A549 (cell line): ENCODE measurements at regions not wholly inside any gene's neighbourhood (a gene's known extent, or its start where the extent isn't known, plus 50 kb on each side); places are given as distances from the start of the nearest gene placed in this dataset.

Source experiments
- ATAC-seq, 2 experiments: fragments of 200-7000 bp in 1 of 2; fragments of >200 bp in 1 of 2; cut with Nextera tagmentation in 1 of 2; cut with Tn5 transposase in 1 of 2; 3 replicates each; pipeline versions ENCODE4 v1.8.0 to v1.9.1; 2018 to 2020; ENCODE audit warnings: mild to moderate bottlenecking in 1 of 2, moderate library complexity in 1 of 2
- CTCF ChIA-PET: fragments of 300-600 bp; sonication (Branson Sonifier 250); formaldehyde crosslinking; extraction: SDS; loops from one replicate; lab custom pipeline; 2021; ENCODE audit warnings: antibody characterized with exemption, inconsistent platforms; lab: Yijun Ruan, JAX
- POLR2A ChIA-PET: fragments of 350-600 bp; formaldehyde crosslinking; extraction: SDS; loops from one replicate; lab custom pipeline; 2021; ENCODE audit warnings: antibody characterized with exemption, inconsistent platforms; lab: Yijun Ruan, JAX
- DNase-seq, 2 experiments: peaks; one replicate each; pipeline versions ENCODE4 v3.0.0 to v3.0.0-alpha.2; 2011 to 2016; ENCODE audit warnings: low read depth in 1 of 2, low spot score in 1 of 2
- FAIRE-seq: peaks from 2 replicates; lab custom pipeline; 2011; peaks lifted over from hg19 to GRCh38; lab: Jason Lieb, UNC
- H3K27ac ChIP-seq, 2 experiments: fragments of >200 bp; sonication (Bioruptor Twin); formaldehyde crosslinking; 3 replicates each; pipeline ENCODE4 v1.5.1; 2016 to 2017
- H3K4me1 ChIP-seq: fragments of >200 bp; sonication (Bioruptor Twin); formaldehyde crosslinking; 3 replicates; pipeline ENCODE4 v1.6.1; 2016
- H3K4me2 ChIP-seq: fragments of >200 bp; sonication (Bioruptor Twin); formaldehyde crosslinking; 3 replicates; pipeline ENCODE4 v1.6.1; 2016
- H3K4me3 ChIP-seq: fragments of >200 bp; sonication (Bioruptor Twin); formaldehyde crosslinking; 3 replicates; pipeline ENCODE4 v1.5.1; 2016
- H3K9me3 ChIP-seq: fragments of >200 bp; sonication (Bioruptor Twin); formaldehyde crosslinking; 3 replicates; pipeline ENCODE4 v1.6.1; 2016
- ATOH8 ChIP-seq: fragments of 250-450 bp; sonication (Bioruptor Pico); IDR thresholded peaks from 2 replicates; pipeline ENCODE4 v1.5.0; 2020; ENCODE audit warnings: low read depth, mild to moderate bottlenecking, moderate library complexity
- CBX2 ChIP-seq: fragments of 200-600 bp; sonication (generic); IDR thresholded peaks from 2 replicates; pipeline ENCODE4 v1.6.1; 2016; ENCODE audit warnings: low read depth, mild to moderate bottlenecking, borderline replicate concordance
- CBX8 ChIP-seq: fragments of 200-600 bp; sonication (generic); IDR thresholded peaks from 2 replicates; pipeline ENCODE4 v1.6.1; 2016
- CHD4 ChIP-seq: fragments of 200-600 bp; sonication (generic); IDR thresholded peaks from 2 replicates; pipeline ENCODE4 v1.6.1; 2016; ENCODE audit warnings: antibody characterized with exemption, mild to moderate bottlenecking, borderline replicate concordance
- CTCF ChIP-seq: fragments of >200 bp; sonication (Bioruptor Twin); formaldehyde crosslinking; IDR thresholded peaks from 3 replicates; pipeline ENCODE4 v1.5.1; 2016
- E2F6 ChIP-seq: IDR thresholded peaks from 2 replicates; pipeline ENCODE4 v1.6.1; 2012; ENCODE audit warnings: low read depth, borderline replicate concordance
- EHMT2 ChIP-seq: fragments of 200-600 bp; sonication (generic); IDR thresholded peaks from 2 replicates; pipeline ENCODE4 v1.6.1; 2016; ENCODE audit warnings: antibody characterized with exemption, low read depth, mild to moderate bottlenecking, moderate library complexity
- ELK1 ChIP-seq: fragments of 150-350 bp; IDR thresholded peaks from 2 replicates; pipeline ENCODE4 v1.6.1; 2014; ENCODE audit warnings: low read depth, mild to moderate bottlenecking, low read length
- ESRRA ChIP-seq: fragments of 150-350 bp; IDR thresholded peaks from 2 replicates; pipeline ENCODE4 v1.6.1; 2014; ENCODE audit warnings: mild to moderate bottlenecking, low read length, borderline replicate concordance
- GATA3 ChIP-seq: IDR thresholded peaks from 2 replicates; pipeline ENCODE4 v1.6.1; 2012; ENCODE audit warnings: borderline replicate concordance
- HDAC2 ChIP-seq: fragments of 200-600 bp; sonication (generic); IDR thresholded peaks from 2 replicates; pipeline ENCODE4 v1.6.1; 2016
- HOXA7 ChIP-seq: fragments of 250-450 bp; sonication (Bioruptor Pico); IDR thresholded peaks from 2 replicates; pipeline ENCODE4 v1.5.0; 2020; ENCODE audit warnings: mild to moderate bottlenecking, moderate library complexity
- HOXB5 ChIP-seq: fragments of 250-450 bp; sonication (Bioruptor Pico); IDR thresholded peaks from 2 replicates; pipeline ENCODE4 v1.5.0; 2020; ENCODE audit warnings: mild to moderate bottlenecking, moderate library complexity
- JUNB ChIP-seq: fragments of >200 bp; sonication (Bioruptor Twin); formaldehyde crosslinking; IDR thresholded peaks from 2 replicates; pipeline ENCODE4 v1.6.1; 2016
- KDM5A ChIP-seq: fragments of 200-600 bp; sonication (generic); IDR thresholded peaks from 2 replicates; pipeline ENCODE4 v1.6.1; 2016; ENCODE audit warnings: antibody characterized with exemption, mild to moderate bottlenecking
- MAFK ChIP-seq: fragments of 450-650 bp; IDR thresholded peaks from 2 replicates; pipeline ENCODE4 v1.6.1; 2014; ENCODE audit not compliant: partially characterized antibody
- MAX ChIP-seq: IDR thresholded peaks from 2 replicates; pipeline ENCODE4 v1.6.1; 2012
- MAZ ChIP-seq: fragments of 150-350 bp; IDR thresholded peaks from 2 replicates; pipeline ENCODE4 v1.6.1; 2014; ENCODE audit warnings: antibody characterized with exemption, low read depth, low read length, borderline replicate concordance
- POLR2AphosphoS2 ChIP-seq: conservative IDR thresholded peaks from 2 replicates; pipeline ENCODE4 v1.6.1; 2012; ENCODE audit warnings: low read length, improper control_type of control experiment, inconsistent platforms
- RFX5 ChIP-seq: fragments of 450-650 bp; IDR thresholded peaks from 2 replicates; pipeline ENCODE4 v1.7.1; 2014; ENCODE audit warnings: antibody characterized with exemption, mild to moderate bottlenecking, moderate library complexity
- RNF2 ChIP-seq: fragments of 200-600 bp; sonication (generic); IDR thresholded peaks from 2 replicates; pipeline ENCODE4 v1.6.1; 2016; ENCODE audit warnings: low read depth, mild to moderate bottlenecking, antibody characterized with exemption, moderate library complexity, borderline replicate concordance
- SREBF2 ChIP-seq: fragments of 450-650 bp; IDR thresholded peaks from 2 replicates; pipeline ENCODE4 v1.6.1; 2014; ENCODE audit warnings: mild to moderate bottlenecking, moderate library complexity
- TFCP2L1 ChIP-seq: fragments of 250-450 bp; sonication (Bioruptor Pico); IDR thresholded peaks from 2 replicates; pipeline ENCODE4 v1.5.0; 2021; ENCODE audit warnings: mild to moderate bottlenecking
- ZC3H11A ChIP-seq: fragments of 450-650 bp; IDR thresholded peaks from 2 replicates; pipeline ENCODE4 v1.6.1; 2014; ENCODE audit warnings: antibody characterized with exemption, mild to moderate bottlenecking
- ZFP36 ChIP-seq: fragments of 450-650 bp; IDR thresholded peaks from 2 replicates; pipeline ENCODE4 v1.6.1; 2014; ENCODE audit warnings: borderline replicate concordance; ENCODE audit not compliant: partially characterized antibody
- ZNF302 ChIP-seq: fragments of 250-450 bp; sonication (Bioruptor Pico); IDR thresholded peaks from 2 replicates; pipeline ENCODE4 v1.9.0; 2021; ENCODE audit warnings: inconsistent platforms, mild to moderate bottlenecking, moderate library complexity
- ZSCAN20 ChIP-seq: fragments of 250-450 bp; sonication (Bioruptor Pico); IDR thresholded peaks from 2 replicates; pipeline ENCODE4 v1.8.0; 2022; ENCODE audit warnings: mild to moderate bottlenecking, moderate library complexity
- WGBS: methylation state at CpG from one replicate; pipeline ENCODE4 v1.1.6; 2017; ENCODE audit errors: missing lambda C conversion rate; 5-methylcytosine and 5-hydroxymethylcytosine counted together

GRCh38 chr15:95208071-95208470 is 976.7 kb downstream of the MCTP2 start:
- H3K27ac ChIP-seq = no peak overlapping the region
- DNase-seq (no peak), FAIRE-seq (no peak), ATAC-seq (no peak)
- TF ChIP-seq CTCF = no peak
- no peak for TF ChIP-seq CBX2
- no peak for TF ChIP-seq HOXA7 (CRISPR knock-in tag)
- no peak for TF ChIP-seq CBX8
- no peak for TF ChIP-seq ESRRA
- no peak for TF ChIP-seq MAFK
- TF ChIP-seq TFCP2L1 (CRISPR knock-in tag) = no peak
- TF ChIP-seq EHMT2 = no peak
- no peak for TF ChIP-seq ATOH8
- TF ChIP-seq ZC3H11A = no peak
- no peak for TF ChIP-seq GATA3
- no peak for TF ChIP-seq ZNF302 (CRISPR knock-in tag)
- no peak for TF ChIP-seq RNF2
- no peak for TF ChIP-seq RFX5
- no peak for TF ChIP-seq MAZ
- no peak for TF ChIP-seq HOXB5 (CRISPR knock-in tag)
- no peak overlapping the region for H3K4me2 ChIP-seq
- no peaks in the 10 kb centered on the region for H3K9me3 ChIP-seq
- POLR2A ChIA-PET = no interaction called here
- 2% methylated on average over 4 of the region's 4 CpGs for WGBS
- CTCF ChIA-PET = interaction anchor here (1.5 kb wide), 1 partner anchor 8 kb away, joined by 4 read pairs; no protein-coding TSS in a partner anchor
- no peaks in the 10 kb centered on the region for H3K4me1 ChIP-seq
- H3K4me3 ChIP-seq = no peak overlapping the region

- POLR2A ChIA-PET = no interaction called here
- Histone ChIP-seq H3K4me3 (no peak overlapping the region), H3K27ac (no peak overlapping the region), H3K9me3 (no peaks in the 10 kb centered on the region), H3K4me1 (no peaks in the 10 kb centered on the region), H3K4me2 (no peak overlapping the region)
- CTCF ChIA-PET = no interaction called here
- ATAC-seq (no peak), FAIRE-seq (peak; percentile 36), DNase-seq (no peak)
- TF ChIP-seq ZFP36 (no peak), TFCP2L1 (CRISPR knock-in tag) (no peak), SREBF2 (no peak), HDAC2 (no peak), POLR2AphosphoS2 (no peak), CBX2 (no peak), EHMT2 (no peak), ELK1 (no peak), MAFK (no peak), MAX (no peak), KDM5A (no peak), CHD4 (no peak), E2F6 (no peak), JUNB (no peak), MAZ (no peak), ZSCAN20 (no peak)
Measured at GRCh38 chr15:95208988-95209387, 977.6 kb downstream of the MCTP2 start.
